ENCODE measurements at regions not wholly inside any gene's neighbourhood (a gene's known extent, or its start where the extent isn't known, plus 50 kb on each side); places are given as distances from the start of the nearest gene placed in this dataset.

GRCh38 chr22:22036588-22036987, 54.0 kb upstream of the TOP3B start:
- intact Hi-C loops (cut with DNase I): no loop called here
- no peak for DNase-seq (ENCODE audit: low spot score)

- no peak for DNase-seq (ENCODE audit: low spot score)
- intact Hi-C loops (cut with DNase I): no loop called here
These were observed 53.3 kb upstream of the TOP3B start for GRCh38 chr22:22035771-22036314.

GRCh38 chr22:22035203-22035602, 52.6 kb upstream of the TOP3B start:
- DNase-seq (ENCODE audit: low spot score): no peak
- intact Hi-C loops (cut with DNase I): no loop called here

DNA sequence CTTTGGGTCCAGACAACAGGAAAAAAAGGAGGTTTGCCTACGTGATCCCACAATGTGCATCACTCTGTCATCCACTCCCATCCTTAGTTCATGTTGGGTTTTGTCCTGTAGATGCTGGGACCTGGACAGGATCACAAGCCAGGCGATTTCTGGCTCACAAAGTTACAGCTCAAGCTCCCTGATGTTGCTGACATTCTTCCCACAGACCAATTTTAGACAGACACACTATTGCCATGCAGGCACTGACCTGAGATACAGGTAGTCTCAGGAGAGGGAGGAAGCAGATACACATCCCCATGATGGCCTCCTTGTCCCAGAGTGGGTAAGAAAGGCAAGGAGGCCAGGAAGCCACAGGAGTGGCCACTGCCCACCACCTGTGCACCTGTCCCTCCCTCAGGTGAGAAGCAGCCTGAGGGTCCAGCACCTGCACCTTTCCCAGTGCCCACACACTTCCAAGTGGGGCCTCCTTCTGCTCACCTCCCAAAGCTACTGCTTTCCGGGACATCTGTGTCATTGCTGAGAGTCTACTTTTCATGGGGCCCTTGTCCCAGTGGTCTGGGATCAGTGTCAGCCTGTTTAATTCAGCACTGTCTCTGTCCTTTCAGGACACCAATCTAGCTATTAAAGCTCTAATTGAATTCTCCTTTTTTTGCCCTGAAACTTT, 52.0 kb upstream of the TOP3B start:
- intact Hi-C loops (cut with DNase I): no loop called here
- DNase-seq (ENCODE audit: low spot score): no peak

GRCh38 chr22:22033803-22034468, 51.3 kb upstream of the TOP3B start:
- DNase-seq (ENCODE audit: low spot score): no peak
- intact Hi-C loops (cut with DNase I): no loop called here

- no peak for DNase-seq (ENCODE audit: low spot score)
- intact Hi-C loops (cut with DNase I): no loop called here
These were observed 50.6 kb upstream of the TOP3B start for GRCh38 chr22:22032906-22033802.

DNA sequence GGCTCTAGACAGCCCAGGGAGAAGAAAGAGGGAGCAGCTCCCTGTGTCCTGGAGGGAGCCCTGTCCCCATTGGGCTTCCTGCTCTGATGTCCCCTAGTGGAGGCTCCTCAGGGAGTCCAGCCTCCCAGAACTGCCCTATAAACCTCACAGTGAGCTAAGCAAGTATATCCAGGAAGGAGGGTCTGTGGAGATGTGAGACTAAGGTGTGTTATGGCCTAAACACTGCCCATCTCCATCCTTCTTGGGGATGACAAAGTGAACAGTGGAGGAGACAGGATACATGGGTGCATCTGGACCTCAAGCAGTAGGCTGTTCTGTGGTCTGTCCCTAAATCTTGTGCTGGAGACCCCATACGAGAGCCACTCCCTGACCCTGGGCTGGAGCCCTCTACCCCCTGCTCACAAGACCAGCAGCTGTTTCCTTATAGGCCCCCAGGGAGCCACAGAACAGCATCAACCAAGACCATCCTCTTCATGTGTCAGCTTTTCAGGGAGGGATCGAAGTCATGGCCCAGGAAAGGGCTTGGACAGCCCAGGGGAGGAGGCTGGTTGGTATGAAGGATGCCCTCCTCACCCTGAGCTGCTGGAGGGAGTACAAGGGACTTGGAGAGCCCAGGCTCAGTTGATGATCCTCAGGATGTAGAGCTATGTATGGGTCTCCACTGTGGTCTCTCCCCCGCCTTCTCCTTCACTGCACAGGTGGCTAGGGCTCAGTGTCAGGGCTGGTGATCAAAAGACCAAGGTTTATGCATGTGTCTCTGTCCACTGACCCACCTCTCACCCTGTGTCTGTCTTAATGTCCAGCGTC, 49.7 kb upstream of the TOP3B start:
- DNase-seq (ENCODE audit: low spot score): no peak
- intact Hi-C loops (cut with DNase I): no loop called here

Measured in posterior vena cava (tissue), 2 donors.